Peyer's patch (tissue), 4 donors: ENCODE measurements at regions not wholly inside any gene's neighbourhood (a gene's known extent, or its start where the extent isn't known, plus 50 kb on each side); places are given as distances from the start of the nearest gene placed in this dataset.
"Not testable (repeated sequence)": the region's sequence is repeated elsewhere in the genome, so short reads cannot be mapped to it uniquely, and the experiment has no call there.

ENCODE experiments used
- CTCF ChIP-seq, 6 experiments: fragments of 450-650 bp in 4 of 6; fragments of 200-600 bp in 2 of 6; sonication (generic) in 1 of 6; IDR thresholded peaks; one replicate each; pipeline ENCODE4 v1.5.1; 2017 to 2019; ENCODE audit warnings: antibody characterized with exemption in 6 of 6, mild to moderate bottlenecking in 3 of 6, moderate library complexity in 1 of 6
- POLR2A ChIP-seq, 2 donors: fragments of 450-650 bp; IDR thresholded peaks; one replicate each; pipeline ENCODE4 v1.5.1; 2017; ENCODE audit warnings: antibody characterized with exemption in 2 of 2, mild to moderate bottlenecking in 2 of 2, moderate library complexity in 2 of 2

GRCh38 chr12:105898271-105898670, 240.5 kb downstream of the NUAK1 start:
- TF ChIP-seq CTCF, POLR2A (IDR thresholded peaks at IDR 0.05): not testable (repeated sequence)
